ENCODE measurements at regions not wholly inside any gene's neighbourhood (a gene's known extent, or its start where the extent isn't known, plus 50 kb on each side); places are given as distances from the start of the nearest gene placed in this dataset.
A peak's percentile ranks its signal among the peaks of the same experiment; 100 is the strongest.

GRCh38 chrX:142149919-142150318 lies 55.2 kb downstream of the MAGEC2 start:
- no peak for DNase-seq (ENCODE audit: low spot score)

- no peak for DNase-seq (ENCODE audit: low spot score)
These were observed 70.6 kb downstream of the MAGEC2 start for GRCh38 chrX:142134533-142134932.

- no peak for DNase-seq (ENCODE audit: low spot score)
These were observed 108.8 kb downstream of the MAGEC2 start for GRCh38 chrX:142096253-142096652.

GRCh38 chrX:142095651-142096245 lies 109.3 kb downstream of the MAGEC2 start:
- no peak for DNase-seq (ENCODE audit: low spot score)

- DNase-seq (ENCODE audit: low spot score), result peak; percentile 46
These were observed 115.9 kb downstream of the MAGEC2 start for GRCh38 chrX:142089193-142089592.

- no peak for DNase-seq (ENCODE audit: low spot score)
These were observed 120.5 kb downstream of the MAGEC2 start for GRCh38 chrX:142084611-142085010.

- DNase-seq (ENCODE audit: low spot score), result no peak
These were observed 128.5 kb downstream of the MAGEC2 start for GRCh38 chrX:142076633-142077032.

GRCh38 chrX:142068365-142068764 lies 136.7 kb downstream of the MAGEC2 start:
- DNase-seq (ENCODE audit: low spot score), result no peak

- DNase-seq (ENCODE audit: low spot score), result no peak
These were observed 144.9 kb downstream of the MAGEC2 start for GRCh38 chrX:142060191-142060590.

- no peak for DNase-seq (ENCODE audit: low spot score)
These were observed 150.4 kb downstream of the MAGEC1 start for GRCh38 chrX:142054094-142054493.

- DNase-seq (ENCODE audit: low spot score), result no peak
These were observed 148.5 kb downstream of the MAGEC1 start for GRCh38 chrX:142052238-142052637.

- no peak for DNase-seq (ENCODE audit: low spot score)
These were observed 139.5 kb downstream of the MAGEC1 start for GRCh38 chrX:142043196-142043595.

- no peak for DNase-seq (ENCODE audit: low spot score)
These were observed 137.2 kb downstream of the MAGEC1 start for GRCh38 chrX:142040906-142041305.

- peak; percentile 0 for DNase-seq (ENCODE audit: low spot score)
These were observed 132.4 kb downstream of the MAGEC1 start for GRCh38 chrX:142036116-142036515.

GRCh38 chrX:142005532-142005931 lies 101.8 kb downstream of the MAGEC1 start:
- no peak for DNase-seq (ENCODE audit: low spot score)

GRCh38 chrX:142002471-142002870 lies 98.8 kb downstream of the MAGEC1 start:
- no peak for DNase-seq (ENCODE audit: low spot score)

- DNase-seq (ENCODE audit: low spot score), result no peak
These were observed 98.2 kb downstream of the MAGEC1 start for GRCh38 chrX:142001934-142002333.

- no peak for DNase-seq (ENCODE audit: low spot score)
These were observed 86.1 kb downstream of the MAGEC1 start for GRCh38 chrX:141989815-141990214.

GRCh38 chrX:141989134-141989533 lies 85.4 kb downstream of the MAGEC1 start:
- no peak for DNase-seq (ENCODE audit: low spot score)

GRCh38 chrX:141982296-141982695 lies 78.6 kb downstream of the MAGEC1 start:
- DNase-seq (ENCODE audit: low spot score), result no peak

GRCh38 chrX:141975839-141976238 lies 72.1 kb downstream of the MAGEC1 start:
- no peak for DNase-seq (ENCODE audit: low spot score)

- peak; percentile 66 for DNase-seq (ENCODE audit: low spot score)
These were observed 66.0 kb downstream of the MAGEC1 start for GRCh38 chrX:141969706-141970105.

GRCh38 chrX:141960578-141960977 lies 56.9 kb downstream of the MAGEC1 start:
- DNase-seq (ENCODE audit: low spot score), result no peak

Data from pons (tissue), 1 donor.